PFSK-1 (cell line): ENCODE measurements at regions not wholly inside any gene's neighbourhood (a gene's known extent, or its start where the extent isn't known, plus 50 kb on each side); places are given as distances from the start of the nearest gene placed in this dataset.

Experiments
- FOXP2 ChIP-seq: optimal IDR thresholded peaks from 2 replicates; pipeline ENCODE3; 2011; ENCODE audit warnings: borderline replicate concordance, control low read depth, inconsistent platforms; ENCODE audit not compliant: insufficient read depth; ENCODE audit errors: extremely low read length, extremely low read depth
- POLR2AphosphoS5 ChIP-seq: IDR thresholded peaks from 2 replicates; pipeline ENCODE4 v1.6.1; 2012; ENCODE audit warnings: low read depth, mild to moderate bottlenecking, control low read depth, low read length, moderate library complexity
- SIN3A ChIP-seq: IDR thresholded peaks from 2 replicates; pipeline ENCODE4 v1.6.1; 2012; ENCODE audit warnings: mild to moderate bottlenecking, low read length, moderate library complexity, borderline replicate concordance; ENCODE audit not compliant: insufficient read depth
- TAF1 ChIP-seq: IDR thresholded peaks from 2 replicates; pipeline ENCODE4 v1.6.1; 2012; ENCODE audit warnings: low read length, control low read depth, borderline replicate concordance; ENCODE audit not compliant: insufficient read depth
- TF ChIP-seq, protein P1 (sequence below), 2 experiments: IDR thresholded peaks; 2 replicates each; pipeline versions ENCODE4 v1.6.1 to v1.8.0; 2011 to 2012; ENCODE audit warnings: low read depth in 2 of 2, low read length in 2 of 2, control low read depth in 1 of 2, inconsistent platforms in 1 of 2, mild to moderate bottlenecking in 1 of 2, moderate library complexity in 1 of 2; ENCODE audit not compliant: insufficient read depth in 1 of 2

DNA sequence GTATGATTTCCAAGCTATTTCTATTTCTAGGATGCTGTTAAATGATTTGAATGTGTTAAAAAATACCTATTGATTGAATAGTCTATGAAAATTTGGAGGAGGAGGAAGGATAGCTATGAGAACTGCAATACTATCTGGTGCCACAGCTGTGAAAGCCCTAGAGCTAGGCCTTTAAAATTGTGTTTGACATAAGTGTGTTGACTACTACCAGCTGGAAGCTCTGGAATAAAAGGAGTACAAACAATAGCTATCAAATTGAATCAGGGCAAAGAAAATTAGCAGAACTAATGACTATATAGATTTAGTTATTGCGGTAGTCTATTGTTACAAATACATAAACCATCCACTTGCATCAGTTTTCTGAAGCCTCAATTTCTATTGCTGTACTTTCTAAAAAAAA is 124.8 kb upstream of the CNTN5 start:
- TF ChIP-seq, protein P1, sequence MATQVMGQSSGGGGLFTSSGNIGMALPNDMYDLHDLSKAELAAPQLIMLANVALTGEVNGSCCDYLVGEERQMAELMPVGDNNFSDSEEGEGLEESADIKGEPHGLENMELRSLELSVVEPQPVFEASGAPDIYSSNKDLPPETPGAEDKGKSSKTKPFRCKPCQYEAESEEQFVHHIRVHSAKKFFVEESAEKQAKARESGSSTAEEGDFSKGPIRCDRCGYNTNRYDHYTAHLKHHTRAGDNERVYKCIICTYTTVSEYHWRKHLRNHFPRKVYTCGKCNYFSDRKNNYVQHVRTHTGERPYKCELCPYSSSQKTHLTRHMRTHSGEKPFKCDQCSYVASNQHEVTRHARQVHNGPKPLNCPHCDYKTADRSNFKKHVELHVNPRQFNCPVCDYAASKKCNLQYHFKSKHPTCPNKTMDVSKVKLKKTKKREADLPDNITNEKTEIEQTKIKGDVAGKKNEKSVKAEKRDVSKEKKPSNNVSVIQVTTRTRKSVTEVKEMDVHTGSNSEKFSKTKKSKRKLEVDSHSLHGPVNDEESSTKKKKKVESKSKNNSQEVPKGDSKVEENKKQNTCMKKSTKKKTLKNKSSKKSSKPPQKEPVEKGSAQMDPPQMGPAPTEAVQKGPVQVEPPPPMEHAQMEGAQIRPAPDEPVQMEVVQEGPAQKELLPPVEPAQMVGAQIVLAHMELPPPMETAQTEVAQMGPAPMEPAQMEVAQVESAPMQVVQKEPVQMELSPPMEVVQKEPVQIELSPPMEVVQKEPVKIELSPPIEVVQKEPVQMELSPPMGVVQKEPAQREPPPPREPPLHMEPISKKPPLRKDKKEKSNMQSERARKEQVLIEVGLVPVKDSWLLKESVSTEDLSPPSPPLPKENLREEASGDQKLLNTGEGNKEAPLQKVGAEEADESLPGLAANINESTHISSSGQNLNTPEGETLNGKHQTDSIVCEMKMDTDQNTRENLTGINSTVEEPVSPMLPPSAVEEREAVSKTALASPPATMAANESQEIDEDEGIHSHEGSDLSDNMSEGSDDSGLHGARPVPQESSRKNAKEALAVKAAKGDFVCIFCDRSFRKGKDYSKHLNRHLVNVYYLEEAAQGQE (IDR thresholded peaks at IDR 0.05; ENCODE audit: insufficient read depth in 1 of 2, low read depth in 2 of 2, low read length in 2 of 2), result no peak
- TF ChIP-seq TAF1 (no peak), SIN3A (no peak), POLR2AphosphoS5 (no peak), FOXP2 (no peak)
